Brain microvascular endothelial cell (primary cell): ENCODE measurements at regions not wholly inside any gene's neighbourhood (a gene's known extent, or its start where the extent isn't known, plus 50 kb on each side); places are given as distances from the start of the nearest gene placed in this dataset.

ENCODE experiments used
- DNase-seq: peaks from one replicate; pipeline ENCODE4 v3.0.0-alpha.2; 2020
- H3K27ac ChIP-seq: fragments of 250-450 bp; sonication (Bioruptor Pico); 2 replicates; pipeline ENCODE4 v1.5.1; 2020; ENCODE audit warnings: mild to moderate bottlenecking, moderate library complexity
- H3K27me3 ChIP-seq: fragments of 250-450 bp; sonication (Bioruptor Pico); replicated peaks from 2 replicates; pipeline ENCODE4 v1.5.1; 2020; ENCODE audit warnings: mild to moderate bottlenecking
- H3K36me3 ChIP-seq: fragments of 250-450 bp; sonication (Bioruptor Pico); replicated peaks from 2 replicates; pipeline ENCODE4 v1.5.1; 2020; ENCODE audit warnings: mild to moderate bottlenecking
- H3K4me3 ChIP-seq: 2 replicates; pipeline ENCODE4 v1.5.1; 2011; ENCODE audit warnings: low read depth, mild to moderate bottlenecking, control low read depth, low read length, moderate library complexity
- in situ Hi-C: cut with HindIII; loops from 2 replicates; pipeline ENCODE4 v1.10.0; 2017; ENCODE audit warnings: low sequenced_read_pairs, low pct_ligation_motif_present
- TF ChIP-seq, protein P1 (sequence below): IDR thresholded peaks from 2 replicates; pipeline ENCODE4 v1.5.1; 2011; ENCODE audit warnings: low read depth, mild to moderate bottlenecking, moderate library complexity, low read length, control low read depth, inconsistent platforms; ENCODE audit errors: missing control alignments

DNA sequence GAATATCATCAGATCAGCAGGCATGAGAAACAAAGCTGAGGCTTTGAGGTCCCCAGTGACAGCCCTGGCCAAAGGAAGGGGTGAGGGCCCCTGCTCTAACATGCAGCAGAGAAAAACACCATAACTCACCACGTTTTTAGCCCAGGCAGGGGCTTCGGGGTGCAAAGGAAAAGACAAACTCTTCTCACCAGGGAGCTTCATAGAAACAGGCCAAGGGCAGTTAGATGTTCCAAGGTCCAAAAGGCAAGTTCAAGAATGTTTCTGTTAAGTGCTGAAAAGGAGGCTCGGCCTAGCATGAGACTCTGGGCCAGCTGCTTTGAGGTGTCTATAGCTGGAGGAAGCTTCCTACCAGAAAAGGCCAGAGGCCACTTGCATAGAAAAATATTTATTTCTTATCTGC, 608.4 kb upstream of the CFAP20DC start:
- TF ChIP-seq, protein P1, sequence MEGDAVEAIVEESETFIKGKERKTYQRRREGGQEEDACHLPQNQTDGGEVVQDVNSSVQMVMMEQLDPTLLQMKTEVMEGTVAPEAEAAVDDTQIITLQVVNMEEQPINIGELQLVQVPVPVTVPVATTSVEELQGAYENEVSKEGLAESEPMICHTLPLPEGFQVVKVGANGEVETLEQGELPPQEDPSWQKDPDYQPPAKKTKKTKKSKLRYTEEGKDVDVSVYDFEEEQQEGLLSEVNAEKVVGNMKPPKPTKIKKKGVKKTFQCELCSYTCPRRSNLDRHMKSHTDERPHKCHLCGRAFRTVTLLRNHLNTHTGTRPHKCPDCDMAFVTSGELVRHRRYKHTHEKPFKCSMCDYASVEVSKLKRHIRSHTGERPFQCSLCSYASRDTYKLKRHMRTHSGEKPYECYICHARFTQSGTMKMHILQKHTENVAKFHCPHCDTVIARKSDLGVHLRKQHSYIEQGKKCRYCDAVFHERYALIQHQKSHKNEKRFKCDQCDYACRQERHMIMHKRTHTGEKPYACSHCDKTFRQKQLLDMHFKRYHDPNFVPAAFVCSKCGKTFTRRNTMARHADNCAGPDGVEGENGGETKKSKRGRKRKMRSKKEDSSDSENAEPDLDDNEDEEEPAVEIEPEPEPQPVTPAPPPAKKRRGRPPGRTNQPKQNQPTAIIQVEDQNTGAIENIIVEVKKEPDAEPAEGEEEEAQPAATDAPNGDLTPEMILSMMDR: no peak
- H3K27me3 ChIP-seq: no peaks in the 10 kb centered on the region
- in situ Hi-C loops: no loop called here
- no peak for DNase-seq
- no peak overlapping the region for H3K27ac ChIP-seq
- H3K36me3 ChIP-seq: no peaks in the 10 kb centered on the region
- H3K4me3 ChIP-seq: no peak overlapping the region

DNA sequence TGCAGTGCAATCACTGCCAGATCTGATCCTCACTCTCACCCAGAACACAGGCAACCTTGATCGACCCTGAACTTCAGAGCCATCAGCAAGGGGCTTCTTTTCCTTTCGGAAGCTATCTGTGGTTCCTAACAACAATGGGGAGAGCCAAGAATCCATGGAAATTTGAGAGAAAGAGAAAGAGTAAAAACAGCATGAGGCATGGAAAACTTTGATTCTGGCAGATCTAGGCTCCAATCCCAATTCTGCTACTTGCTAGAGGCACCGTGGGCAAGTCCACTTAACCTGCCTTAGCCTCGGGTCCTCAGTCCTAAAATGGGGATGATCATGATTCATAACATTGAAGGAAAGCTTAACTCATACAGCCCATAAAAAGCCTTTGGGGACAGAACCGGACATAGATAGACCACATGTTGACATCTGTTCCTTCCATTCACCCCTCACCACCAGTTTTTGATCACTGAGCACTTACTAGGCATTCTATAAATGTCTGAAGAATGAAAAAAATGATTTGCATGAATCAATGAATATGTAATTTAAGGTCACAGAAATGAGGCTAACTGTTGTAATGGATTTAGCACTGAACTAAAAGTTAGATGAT, 605.7 kb upstream of the CFAP20DC start:
- no peak for DNase-seq
- Histone ChIP-seq H3K27ac (no peak overlapping the region), H3K36me3 (no peaks in the 10 kb centered on the region), H3K4me3 (no peak overlapping the region), H3K27me3 (no peaks in the 10 kb centered on the region)
- in situ Hi-C loops: no loop called here
- TF ChIP-seq, protein P1: no peak

DNA sequence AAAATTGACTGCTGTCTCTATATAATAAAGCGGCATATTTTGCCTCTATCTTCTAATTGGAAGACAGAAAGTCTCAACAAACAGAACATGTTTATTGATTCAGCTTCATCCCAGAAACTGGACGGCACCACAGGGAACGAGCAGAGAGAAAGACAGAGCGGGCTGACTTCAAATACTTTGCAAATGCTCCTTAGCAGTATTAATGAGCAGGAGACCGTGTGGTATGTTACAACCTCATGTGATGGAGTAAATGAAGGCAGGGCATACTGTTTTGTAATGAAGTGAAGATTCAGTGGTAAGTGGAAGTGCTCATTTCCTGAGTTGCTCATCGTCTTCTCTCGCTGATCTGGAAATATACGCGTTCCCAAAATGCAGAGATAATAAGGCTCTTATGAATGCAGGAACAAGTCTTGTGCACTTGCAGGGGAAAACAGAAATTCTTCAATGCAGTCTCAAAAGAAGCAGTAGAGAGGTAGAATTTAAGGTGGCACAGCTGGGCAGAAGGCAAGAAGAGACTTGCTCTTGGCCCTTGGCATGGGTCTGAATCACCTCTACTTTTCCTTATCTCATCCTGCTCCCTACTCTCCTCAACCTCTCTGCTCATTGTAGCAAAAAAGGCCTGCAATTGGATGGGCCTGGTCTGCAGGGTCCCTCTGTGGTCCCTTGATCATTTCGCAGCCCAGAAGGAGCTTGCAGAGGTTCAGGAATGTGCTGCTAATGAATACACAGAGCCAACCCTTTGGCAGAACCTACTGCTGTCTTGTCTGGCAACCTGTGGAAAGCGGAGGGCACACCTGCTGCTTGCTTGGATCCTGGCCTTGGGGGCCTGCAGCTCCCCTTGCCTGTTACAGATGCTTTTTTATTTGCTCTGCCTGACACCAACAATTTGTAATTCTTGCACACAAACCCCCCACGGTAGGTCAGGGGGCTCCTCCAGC, 604.9 kb upstream of the CFAP20DC start:
- no peak for DNase-seq
- H3K4me3 ChIP-seq: no peak overlapping the region
- H3K27me3 ChIP-seq: no peaks in the 10 kb centered on the region
- in situ Hi-C loops: no loop called here
- TF ChIP-seq, protein P1: no peak
- H3K27ac ChIP-seq: no peak overlapping the region
- no peaks in the 10 kb centered on the region for H3K36me3 ChIP-seq

DNA sequence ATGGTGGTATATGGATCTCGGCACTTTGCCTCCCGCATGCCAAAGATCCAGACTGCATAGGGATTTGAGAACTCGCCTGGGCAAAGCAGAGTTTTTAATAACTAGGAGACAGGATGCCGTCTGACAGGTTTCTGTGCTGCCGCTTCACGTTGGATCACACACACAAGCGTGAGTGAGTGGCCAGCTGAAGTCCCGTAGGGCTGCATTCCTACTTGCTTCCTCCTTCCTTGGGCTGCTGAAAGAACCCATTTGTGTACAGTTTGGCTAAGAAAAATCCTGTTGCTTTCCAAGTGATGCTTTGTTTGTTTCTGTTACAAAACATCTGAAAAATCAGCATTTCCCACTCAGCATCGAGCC, 604.3 kb upstream of the CFAP20DC start:
- H3K36me3 ChIP-seq: no peaks in the 10 kb centered on the region
- no peak overlapping the region for H3K27ac ChIP-seq
- no peak for DNase-seq
- H3K4me3 ChIP-seq: no peak overlapping the region
- in situ Hi-C loops: no loop called here
- H3K27me3 ChIP-seq: no peaks in the 10 kb centered on the region
- TF ChIP-seq, protein P1: no peak

DNA sequence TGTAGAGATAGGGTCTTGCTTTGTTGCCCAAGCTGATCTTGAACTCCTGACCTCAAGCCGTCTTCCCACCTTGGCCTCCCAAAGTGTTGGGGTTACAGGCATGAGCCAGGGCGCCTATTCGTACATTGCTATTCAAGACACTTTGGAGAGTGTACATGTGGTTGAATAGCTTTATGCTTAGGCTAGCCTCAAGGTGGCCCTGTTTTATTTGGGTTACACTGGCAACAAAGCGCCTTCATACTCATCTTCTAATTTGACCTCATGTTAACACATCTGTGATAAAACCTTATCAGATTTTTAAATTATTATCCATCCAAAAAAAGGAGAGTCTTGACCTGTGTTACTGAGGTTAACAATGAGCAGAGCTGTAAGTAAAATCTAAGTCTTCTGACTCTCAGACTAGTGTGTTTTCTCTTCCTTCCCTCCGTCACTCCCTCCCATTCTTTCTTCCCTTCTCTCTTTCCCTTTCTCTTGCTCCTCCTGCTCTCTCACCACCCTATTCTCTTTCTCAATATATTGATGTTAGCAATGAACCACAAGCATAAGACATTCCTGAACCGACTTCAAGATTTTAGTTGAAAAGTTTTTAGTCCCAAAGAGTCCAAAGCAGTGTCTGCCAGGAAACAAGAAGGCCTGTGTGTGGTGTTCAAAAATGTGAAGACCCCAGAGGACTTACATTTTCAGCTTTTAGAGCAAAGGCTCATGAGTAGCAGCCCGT, 603.7 kb upstream of the CFAP20DC start:
- no peak overlapping the region for H3K4me3 ChIP-seq
- DNase-seq: no peak
- TF ChIP-seq, protein P1: no peak
- no peaks in the 10 kb centered on the region for H3K27me3 ChIP-seq
- H3K36me3 ChIP-seq: no peaks in the 10 kb centered on the region
- no peak overlapping the region for H3K27ac ChIP-seq
- in situ Hi-C loops: no loop called here
